Epithelial cell of esophagus (primary cell): ENCODE measurements at regions not wholly inside any gene's neighbourhood (a gene's known extent, or its start where the extent isn't known, plus 50 kb on each side); places are given as distances from the start of the nearest gene placed in this dataset.

Source experiments
- DNase-seq: peaks from one replicate; pipeline ENCODE4 v3.0.0; 2010; ENCODE audit warnings: low read depth
- H3K4me3 ChIP-seq: 2 replicates; pipeline ENCODE4 v1.5.1; 2011; ENCODE audit warnings: mild to moderate bottlenecking, low read length, control low read depth
- CTCF ChIP-seq: IDR thresholded peaks from 2 replicates; pipeline ENCODE4 v1.5.1; 2011; ENCODE audit warnings: low read depth, mild to moderate bottlenecking, low read length, control low read depth, inconsistent platforms; ENCODE audit not compliant: insufficient read depth; ENCODE audit errors: missing control alignments

GRCh38 chr9:73007966-73008672 lies 55.3 kb upstream of the ALDH1A1 start:
- no peak for TF ChIP-seq CTCF
- DNase-seq, result no peak
- H3K4me3 ChIP-seq, result no peak overlapping the region

- H3K4me3 ChIP-seq, result no peak overlapping the region
- DNase-seq, result no peak
- no peak for TF ChIP-seq CTCF
These were observed 54.1 kb upstream of the ALDH1A1 start for GRCh38 chr9:73006986-73007385.
